ENCODE measurements at regions not wholly inside any gene's neighbourhood (a gene's known extent, or its start where the extent isn't known, plus 50 kb on each side); places are given as distances from the start of the nearest gene placed in this dataset.

GRCh38 chr10:108393089-108393488 lies 1228.6 kb upstream of the SORCS1 start:
- H3K27ac ChIP-seq (ENCODE audit: low read length): no peak overlapping the region
- no peak for DNase-seq (ENCODE audit: low read depth, low spot score)
- no peak overlapping the region for H3K4me3 ChIP-seq (ENCODE audit: low read length)
- no peaks in the 10 kb centered on the region for H3K27me3 ChIP-seq (ENCODE audit: control insufficient read depth, insufficient read depth, low read length)
- H3K36me3 ChIP-seq (ENCODE audit: control insufficient read depth, insufficient read depth, low read length): no peaks in the 10 kb centered on the region
- WGBS (ENCODE audit: insufficient coverage, insufficient read length): no CpG with 5 or more reads among the region's 1 CpG
- H3K9me3 ChIP-seq (ENCODE audit: control insufficient read depth, insufficient read depth, low read length): no peaks in the 10 kb centered on the region
- H3K4me1 ChIP-seq (ENCODE audit: control insufficient read depth, insufficient read depth, low read length): no peaks in the 10 kb centered on the region

GRCh38 chr10:108392286-108392685 lies 1227.8 kb upstream of the SORCS1 start:
- H3K36me3 ChIP-seq (ENCODE audit: control insufficient read depth, insufficient read depth, low read length): no peaks in the 10 kb centered on the region
- no peaks in the 10 kb centered on the region for H3K4me1 ChIP-seq (ENCODE audit: control insufficient read depth, insufficient read depth, low read length)
- no peak for DNase-seq (ENCODE audit: low read depth, low spot score)
- no peaks in the 10 kb centered on the region for H3K27me3 ChIP-seq (ENCODE audit: control insufficient read depth, insufficient read depth, low read length)
- no peak overlapping the region for H3K27ac ChIP-seq (ENCODE audit: low read length)
- WGBS (ENCODE audit: insufficient coverage, insufficient read length): no CpG with 5 or more reads among the region's 1 CpG
- no peaks in the 10 kb centered on the region for H3K9me3 ChIP-seq (ENCODE audit: control insufficient read depth, insufficient read depth, low read length)
- no peak overlapping the region for H3K4me3 ChIP-seq (ENCODE audit: low read length)

GRCh38 chr10:108388706-108389105 lies 1224.2 kb upstream of the SORCS1 start:
- DNase-seq (ENCODE audit: low read depth, low spot score): no peak
- Histone ChIP-seq H3K27me3 (ENCODE audit: control insufficient read depth, insufficient read depth, low read length) (no peaks in the 10 kb centered on the region), H3K4me3 (ENCODE audit: low read length) (no peak overlapping the region), H3K36me3 (ENCODE audit: control insufficient read depth, insufficient read depth, low read length) (no peaks in the 10 kb centered on the region), H3K27ac (ENCODE audit: low read length) (no peak overlapping the region), H3K9me3 (ENCODE audit: control insufficient read depth, insufficient read depth, low read length) (no peaks in the 10 kb centered on the region), H3K4me1 (ENCODE audit: control insufficient read depth, insufficient read depth, low read length) (no peaks in the 10 kb centered on the region)
- WGBS (ENCODE audit: insufficient coverage, insufficient read length): no CpG with 5 or more reads among the region's 1 CpG

- Histone ChIP-seq H3K27me3 (ENCODE audit: control insufficient read depth, insufficient read depth, low read length) (no peaks in the 10 kb centered on the region), H3K4me3 (ENCODE audit: low read length) (no peak overlapping the region), H3K27ac (ENCODE audit: low read length) (no peak overlapping the region), H3K36me3 (ENCODE audit: control insufficient read depth, insufficient read depth, low read length) (no peaks in the 10 kb centered on the region), H3K4me1 (ENCODE audit: control insufficient read depth, insufficient read depth, low read length) (no peaks in the 10 kb centered on the region), H3K9me3 (ENCODE audit: control insufficient read depth, insufficient read depth, low read length) (no peaks in the 10 kb centered on the region)
- DNase-seq (ENCODE audit: low read depth, low spot score): no peak
- no CpG with 5 or more reads among the region's 3 CpGs for WGBS (ENCODE audit: insufficient coverage, insufficient read length)
Observed at GRCh38 chr10:108385963-108386362, 1221.5 kb upstream of the SORCS1 start.

- no CpG with 5 or more reads among the region's 1 CpG for WGBS (ENCODE audit: insufficient coverage, insufficient read length)
- no peaks in the 10 kb centered on the region for H3K4me1 ChIP-seq (ENCODE audit: control insufficient read depth, insufficient read depth, low read length)
- H3K27me3 ChIP-seq (ENCODE audit: control insufficient read depth, insufficient read depth, low read length): no peaks in the 10 kb centered on the region
- H3K27ac ChIP-seq (ENCODE audit: low read length): no peak overlapping the region
- H3K9me3 ChIP-seq (ENCODE audit: control insufficient read depth, insufficient read depth, low read length): no peaks in the 10 kb centered on the region
- no peak overlapping the region for H3K4me3 ChIP-seq (ENCODE audit: low read length)
- DNase-seq (ENCODE audit: low read depth, low spot score): no peak
- H3K36me3 ChIP-seq (ENCODE audit: control insufficient read depth, insufficient read depth, low read length): no peaks in the 10 kb centered on the region
Observed at GRCh38 chr10:108384378-108384777, 1219.9 kb upstream of the SORCS1 start.

GRCh38 chr10:108378779-108379178 lies 1214.3 kb upstream of the SORCS1 start:
- no peaks in the 10 kb centered on the region for H3K4me1 ChIP-seq (ENCODE audit: control insufficient read depth, insufficient read depth, low read length)
- DNase-seq (ENCODE audit: low read depth, low spot score): no peak
- no peak overlapping the region for H3K27ac ChIP-seq (ENCODE audit: low read length)
- no peak overlapping the region for H3K4me3 ChIP-seq (ENCODE audit: low read length)
- no peaks in the 10 kb centered on the region for H3K9me3 ChIP-seq (ENCODE audit: control insufficient read depth, insufficient read depth, low read length)
- H3K27me3 ChIP-seq (ENCODE audit: control insufficient read depth, insufficient read depth, low read length): no peaks in the 10 kb centered on the region
- H3K36me3 ChIP-seq (ENCODE audit: control insufficient read depth, insufficient read depth, low read length): no peaks in the 10 kb centered on the region

GRCh38 chr10:108375691-108376090 lies 1211.2 kb upstream of the SORCS1 start:
- H3K36me3 ChIP-seq (ENCODE audit: control insufficient read depth, insufficient read depth, low read length): no peaks in the 10 kb centered on the region
- H3K4me3 ChIP-seq (ENCODE audit: low read length): no peak overlapping the region
- no peaks in the 10 kb centered on the region for H3K27me3 ChIP-seq (ENCODE audit: control insufficient read depth, insufficient read depth, low read length)
- no peaks in the 10 kb centered on the region for H3K9me3 ChIP-seq (ENCODE audit: control insufficient read depth, insufficient read depth, low read length)
- no peak overlapping the region for H3K27ac ChIP-seq (ENCODE audit: low read length)
- DNase-seq (ENCODE audit: low read depth, low spot score): no peak
- H3K4me1 ChIP-seq (ENCODE audit: control insufficient read depth, insufficient read depth, low read length): no peaks in the 10 kb centered on the region

- Histone ChIP-seq H3K9me3 (ENCODE audit: control insufficient read depth, insufficient read depth, low read length) (no peaks in the 10 kb centered on the region), H3K4me3 (ENCODE audit: low read length) (no peak overlapping the region), H3K27ac (ENCODE audit: low read length) (no peak overlapping the region), H3K36me3 (ENCODE audit: control insufficient read depth, insufficient read depth, low read length) (no peaks in the 10 kb centered on the region), H3K27me3 (ENCODE audit: control insufficient read depth, insufficient read depth, low read length) (no peaks in the 10 kb centered on the region), H3K4me1 (ENCODE audit: control insufficient read depth, insufficient read depth, low read length) (no peaks in the 10 kb centered on the region)
- DNase-seq (ENCODE audit: low read depth, low spot score): no peak
- no CpG with 5 or more reads among the region's 1 CpG for WGBS (ENCODE audit: insufficient coverage, insufficient read length)
Observed at GRCh38 chr10:108374991-108375390, 1210.5 kb upstream of the SORCS1 start.

- Histone ChIP-seq H3K4me1 (ENCODE audit: control insufficient read depth, insufficient read depth, low read length) (no peaks in the 10 kb centered on the region), H3K27me3 (ENCODE audit: control insufficient read depth, insufficient read depth, low read length) (no peaks in the 10 kb centered on the region), H3K36me3 (ENCODE audit: control insufficient read depth, insufficient read depth, low read length) (no peaks in the 10 kb centered on the region), H3K9me3 (ENCODE audit: control insufficient read depth, insufficient read depth, low read length) (no peaks in the 10 kb centered on the region), H3K4me3 (ENCODE audit: low read length) (no peak overlapping the region), H3K27ac (ENCODE audit: low read length) (no peak overlapping the region)
- DNase-seq (ENCODE audit: low read depth, low spot score): no peak
Observed at GRCh38 chr10:108365541-108365940, 1201.0 kb upstream of the SORCS1 start.

GRCh38 chr10:108363576-108363975 lies 1199.1 kb upstream of the SORCS1 start:
- DNase-seq (ENCODE audit: low read depth, low spot score): no peak
- no peaks in the 10 kb centered on the region for H3K36me3 ChIP-seq (ENCODE audit: control insufficient read depth, insufficient read depth, low read length)
- no CpG with 5 or more reads among the region's 4 CpGs for WGBS (ENCODE audit: insufficient coverage, insufficient read length)
- H3K4me1 ChIP-seq (ENCODE audit: control insufficient read depth, insufficient read depth, low read length): no peaks in the 10 kb centered on the region
- H3K9me3 ChIP-seq (ENCODE audit: control insufficient read depth, insufficient read depth, low read length): no peaks in the 10 kb centered on the region
- no peak overlapping the region for H3K27ac ChIP-seq (ENCODE audit: low read length)
- no peak overlapping the region for H3K4me3 ChIP-seq (ENCODE audit: low read length)
- no peaks in the 10 kb centered on the region for H3K27me3 ChIP-seq (ENCODE audit: control insufficient read depth, insufficient read depth, low read length)

- no peak for DNase-seq (ENCODE audit: low read depth, low spot score)
- H3K27ac ChIP-seq (ENCODE audit: low read length): no peak overlapping the region
- WGBS (ENCODE audit: insufficient coverage, insufficient read length): no CpG with 5 or more reads among the region's 1 CpG
- no peaks in the 10 kb centered on the region for H3K4me1 ChIP-seq (ENCODE audit: control insufficient read depth, insufficient read depth, low read length)
- H3K27me3 ChIP-seq (ENCODE audit: control insufficient read depth, insufficient read depth, low read length): no peaks in the 10 kb centered on the region
- H3K36me3 ChIP-seq (ENCODE audit: control insufficient read depth, insufficient read depth, low read length): no peaks in the 10 kb centered on the region
- H3K4me3 ChIP-seq (ENCODE audit: low read length): no peak overlapping the region
- no peaks in the 10 kb centered on the region for H3K9me3 ChIP-seq (ENCODE audit: control insufficient read depth, insufficient read depth, low read length)
Observed at GRCh38 chr10:108362961-108363360, 1198.5 kb upstream of the SORCS1 start.
